ENCODE measurements at regions not wholly inside any gene's neighbourhood (a gene's known extent, or its start where the extent isn't known, plus 50 kb on each side); places are given as distances from the start of the nearest gene placed in this dataset.
A peak's percentile ranks its signal among the peaks of the same experiment; 100 is the strongest.
"Not testable (repeated sequence)": the region's sequence is repeated elsewhere in the genome, so short reads cannot be mapped to it uniquely, and the experiment has no call there.

DNA sequence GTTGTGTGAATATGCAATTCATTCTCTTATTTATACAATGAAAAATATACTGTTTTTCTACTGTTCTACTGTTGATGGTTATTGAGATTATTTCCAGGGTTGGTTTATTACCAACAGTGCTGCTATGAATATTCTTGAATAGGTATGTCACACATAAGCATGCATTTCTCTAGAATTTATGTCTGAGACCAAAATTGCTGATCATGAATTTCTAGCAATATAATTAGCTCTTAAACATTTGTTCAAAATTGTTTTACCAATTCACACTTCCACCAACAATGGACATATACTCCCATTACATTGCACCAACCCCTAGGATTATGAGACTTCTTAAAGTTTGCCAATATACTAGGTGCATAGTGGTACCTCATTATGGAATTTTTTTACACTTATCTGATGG lies 164.1 kb upstream of the KCNQ5 start:
- no peaks in the 10 kb centered on the region for H3K4me1 ChIP-seq (ENCODE audit: control insufficient read depth, insufficient read depth, low read length)
- no peak for DNase-seq (ENCODE audit: low read depth)
- H3K9ac ChIP-seq (ENCODE audit: low read length), result no peak overlapping the region
- no peak overlapping the region for H3K4me3 ChIP-seq (ENCODE audit: low read length)
- no peaks in the 10 kb centered on the region for H3K36me3 ChIP-seq (ENCODE audit: control insufficient read depth, insufficient read depth, low read length, severe bottlenecking)
- no peaks in the 10 kb centered on the region for H3K9me3 ChIP-seq (ENCODE audit: control insufficient read depth, low read length)
- peaks cover 5% of the 10 kb centered on the region for H3K27me3 ChIP-seq (replicated peaks; ENCODE audit: control insufficient read depth, insufficient read depth, low read length)

DNA sequence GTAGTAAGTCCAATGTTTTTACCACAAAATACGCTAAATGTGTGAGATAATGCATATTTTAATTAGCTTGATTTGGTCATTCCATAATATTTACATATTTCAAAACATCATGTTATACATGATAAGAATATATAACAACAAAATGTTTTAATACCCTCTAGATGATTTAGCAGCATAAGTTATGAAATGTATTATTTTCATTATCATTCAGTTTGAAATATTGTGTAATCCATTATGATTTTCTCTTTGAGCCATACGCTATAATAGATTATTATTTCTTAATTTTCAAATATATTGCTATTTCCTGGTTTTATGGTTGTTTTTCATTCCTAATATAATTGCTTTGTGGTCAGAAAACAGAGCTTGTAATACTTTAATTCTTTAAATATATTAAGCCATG lies 163.3 kb upstream of the KCNQ5 start:
- H3K4me1 ChIP-seq (ENCODE audit: control insufficient read depth, insufficient read depth, low read length), result no peaks in the 10 kb centered on the region
- H3K9me3 ChIP-seq (ENCODE audit: control insufficient read depth, low read length), result no peaks in the 10 kb centered on the region
- no peak for DNase-seq (ENCODE audit: low read depth)
- no peak overlapping the region for H3K4me3 ChIP-seq (ENCODE audit: low read length)
- no peak overlapping the region for H3K9ac ChIP-seq (ENCODE audit: low read length)
- H3K27me3 ChIP-seq (replicated peaks; ENCODE audit: control insufficient read depth, insufficient read depth, low read length), result peaks cover 5% of the 10 kb centered on the region
- no peaks in the 10 kb centered on the region for H3K36me3 ChIP-seq (ENCODE audit: control insufficient read depth, insufficient read depth, low read length, severe bottlenecking)

DNA sequence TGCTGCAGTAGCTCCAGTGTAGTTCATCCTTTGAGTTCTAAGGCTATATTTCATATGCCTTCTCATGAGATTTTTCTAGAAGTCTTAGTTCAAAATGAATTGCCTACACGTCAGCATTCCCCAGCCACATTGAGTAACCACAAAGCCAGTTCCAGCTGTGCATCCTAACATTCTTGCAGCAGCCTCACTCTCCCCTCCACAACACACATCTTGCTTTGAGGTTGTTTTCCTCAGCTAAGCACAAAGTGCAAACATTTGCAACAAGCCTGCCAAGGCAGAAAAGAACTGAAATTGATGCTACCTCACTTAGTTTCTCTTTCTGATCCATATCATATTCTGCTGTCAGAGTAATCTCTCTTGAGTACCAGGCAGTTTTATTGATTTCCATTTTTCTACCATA lies 160.7 kb upstream of the KCNQ5 start:
- Histone ChIP-seq H3K36me3 (ENCODE audit: control insufficient read depth, insufficient read depth, low read length, severe bottlenecking) (no peaks in the 10 kb centered on the region), H3K27me3 (replicated peaks; ENCODE audit: control insufficient read depth, insufficient read depth, low read length) (peaks cover 5% of the 10 kb centered on the region), H3K9ac (ENCODE audit: low read length) (no peak overlapping the region), H3K4me3 (ENCODE audit: low read length) (no peak overlapping the region), H3K4me1 (ENCODE audit: control insufficient read depth, insufficient read depth, low read length) (peaks cover 2% of the 10 kb centered on the region), H3K9me3 (ENCODE audit: control insufficient read depth, low read length) (no peaks in the 10 kb centered on the region)
- DNase-seq (ENCODE audit: low read depth), result peak; percentile 53

DNA sequence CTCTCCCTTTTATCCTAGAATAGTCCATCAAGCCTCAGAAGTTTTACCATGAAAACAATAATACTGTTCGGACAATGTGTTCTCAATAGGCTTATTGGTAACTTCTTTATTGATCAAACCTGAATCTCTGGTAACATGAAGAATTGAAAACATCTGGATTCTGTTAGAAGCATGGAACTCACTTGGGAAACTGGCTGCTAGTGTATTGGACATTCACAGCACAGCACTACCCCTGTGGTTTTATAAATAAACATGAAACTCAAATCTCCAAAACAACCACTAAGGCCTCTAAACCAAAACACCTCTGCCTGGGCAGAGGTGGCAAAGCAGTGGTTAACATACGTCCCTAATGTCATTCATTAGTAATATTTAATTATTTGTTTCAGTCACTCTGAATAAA lies 157.6 kb upstream of the KCNQ5 start:
- Histone ChIP-seq H3K9me3 (ENCODE audit: control insufficient read depth, low read length) (no peaks in the 10 kb centered on the region), H3K27me3 (replicated peaks; ENCODE audit: control insufficient read depth, insufficient read depth, low read length) (peaks cover 5% of the 10 kb centered on the region), H3K9ac (ENCODE audit: low read length) (no peak overlapping the region), H3K4me1 (ENCODE audit: control insufficient read depth, insufficient read depth, low read length) (peaks cover 2% of the 10 kb centered on the region), H3K4me3 (ENCODE audit: low read length) (no peak overlapping the region), H3K36me3 (ENCODE audit: control insufficient read depth, insufficient read depth, low read length, severe bottlenecking) (no peaks in the 10 kb centered on the region)
- DNase-seq (ENCODE audit: low read depth), result peak; percentile 66

DNA sequence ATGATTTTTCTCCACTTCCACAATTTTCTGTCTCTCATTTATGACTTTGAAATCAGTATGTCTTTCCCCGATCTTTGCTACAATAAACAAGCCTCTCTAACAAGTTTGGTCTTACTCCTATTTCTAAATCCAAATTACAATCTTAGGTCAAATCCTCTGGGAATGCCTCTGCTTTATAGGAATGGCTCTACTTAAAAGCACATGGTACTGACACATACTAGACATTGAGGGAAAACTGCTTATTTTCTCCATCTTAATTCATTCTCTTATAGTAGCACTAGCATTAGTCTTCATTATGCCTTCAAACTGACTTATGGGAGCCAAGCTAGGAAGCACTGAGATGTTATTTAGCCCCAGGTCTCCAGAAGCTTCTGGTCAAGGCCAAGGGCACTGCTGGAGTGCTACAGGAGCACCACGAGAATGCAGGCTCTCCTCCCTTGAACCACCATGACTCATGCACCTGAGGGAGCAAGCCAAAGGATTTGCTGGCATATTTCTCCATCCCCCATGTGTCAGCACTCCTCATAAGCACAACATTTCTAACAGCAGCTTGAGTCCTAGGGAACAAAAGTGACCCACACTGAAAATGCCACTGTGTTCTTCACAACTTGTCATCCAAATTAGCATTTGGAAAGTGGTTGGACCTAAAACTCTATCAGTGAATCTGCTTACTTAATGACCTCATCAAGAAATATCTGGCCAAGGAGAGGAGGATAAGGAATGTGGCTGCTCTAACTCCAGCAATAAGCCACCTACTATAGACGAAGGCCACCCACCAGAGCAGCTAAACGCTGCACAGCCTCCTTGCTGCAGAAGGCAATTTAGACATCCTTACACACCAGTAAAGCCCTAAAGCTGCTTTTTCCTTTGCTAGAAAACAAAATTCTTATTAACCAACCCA lies 156.8 kb upstream of the KCNQ5 start:
- Histone ChIP-seq H3K9ac (ENCODE audit: low read length) (no peak overlapping the region), H3K27me3 (replicated peaks; ENCODE audit: control insufficient read depth, insufficient read depth, low read length) (no peaks in the 10 kb centered on the region), H3K4me1 (ENCODE audit: control insufficient read depth, insufficient read depth, low read length) (peaks cover 2% of the 10 kb centered on the region), H3K4me3 (ENCODE audit: low read length) (no peak overlapping the region), H3K36me3 (ENCODE audit: control insufficient read depth, insufficient read depth, low read length, severe bottlenecking) (no peaks in the 10 kb centered on the region), H3K9me3 (ENCODE audit: control insufficient read depth, low read length) (no peaks in the 10 kb centered on the region)
- DNase-seq (ENCODE audit: low read depth), result peak; percentile 71

DNA sequence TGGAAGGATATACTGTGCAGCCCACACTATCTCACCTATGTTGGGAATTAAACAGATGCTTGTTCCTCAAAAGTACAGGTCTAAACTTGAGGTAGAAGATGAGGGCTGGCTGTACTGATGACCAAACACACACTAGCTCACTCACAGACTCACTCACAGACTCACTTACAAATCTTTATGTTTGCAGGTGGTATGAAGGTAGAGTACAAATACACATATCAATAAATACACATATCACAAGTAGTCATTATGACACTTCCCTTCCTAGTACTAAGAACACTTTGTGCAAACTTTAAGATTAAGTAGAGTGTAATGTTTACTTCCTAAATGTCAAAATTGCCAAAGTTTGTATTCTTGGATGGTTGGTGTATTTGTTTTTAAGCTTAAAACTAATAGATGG lies 155.4 kb upstream of the KCNQ5 start:
- H3K27me3 ChIP-seq (replicated peaks; ENCODE audit: control insufficient read depth, insufficient read depth, low read length), result no peaks in the 10 kb centered on the region
- no peak for DNase-seq (ENCODE audit: low read depth)
- H3K9ac ChIP-seq (ENCODE audit: low read length), result no peak overlapping the region
- H3K4me1 ChIP-seq (ENCODE audit: control insufficient read depth, insufficient read depth, low read length), result peaks cover 2% of the 10 kb centered on the region
- H3K4me3 ChIP-seq (ENCODE audit: low read length), result no peak overlapping the region
- no peaks in the 10 kb centered on the region for H3K9me3 ChIP-seq (ENCODE audit: control insufficient read depth, low read length)
- no peaks in the 10 kb centered on the region for H3K36me3 ChIP-seq (ENCODE audit: control insufficient read depth, insufficient read depth, low read length, severe bottlenecking)

DNA sequence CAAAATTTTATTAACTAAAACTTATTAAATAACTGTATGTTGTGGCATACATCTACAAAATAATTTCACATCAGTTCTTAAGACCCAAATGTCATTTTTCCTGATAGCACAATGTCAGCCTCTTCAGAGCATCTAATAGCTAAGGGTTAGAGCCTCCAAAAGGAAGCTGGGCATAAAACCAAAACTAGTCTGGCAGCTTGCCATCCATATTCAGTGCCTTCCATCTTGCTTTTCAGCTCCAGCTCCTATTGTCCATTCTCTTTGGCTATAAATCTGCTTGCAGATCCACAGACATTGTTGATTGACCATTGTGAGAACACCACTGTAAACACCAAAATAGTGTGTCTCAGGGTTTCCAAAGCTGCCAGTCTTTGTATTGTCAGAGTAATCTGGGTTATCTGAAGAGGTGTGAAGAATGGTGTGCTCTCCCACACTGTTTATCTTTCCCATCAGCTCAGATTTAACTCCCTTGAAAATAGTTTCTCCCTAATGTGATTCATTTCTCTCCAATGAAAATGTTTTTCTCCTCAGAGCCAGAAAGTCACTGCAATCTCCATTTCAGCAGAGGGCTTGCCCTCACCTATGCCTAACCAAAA lies 154.8 kb upstream of the KCNQ5 start:
- Histone ChIP-seq H3K4me3 (ENCODE audit: low read length) (no peak overlapping the region), H3K4me1 (ENCODE audit: control insufficient read depth, insufficient read depth, low read length) (peaks cover 2% of the 10 kb centered on the region)
- no peak for DNase-seq (ENCODE audit: low read depth)

DNA sequence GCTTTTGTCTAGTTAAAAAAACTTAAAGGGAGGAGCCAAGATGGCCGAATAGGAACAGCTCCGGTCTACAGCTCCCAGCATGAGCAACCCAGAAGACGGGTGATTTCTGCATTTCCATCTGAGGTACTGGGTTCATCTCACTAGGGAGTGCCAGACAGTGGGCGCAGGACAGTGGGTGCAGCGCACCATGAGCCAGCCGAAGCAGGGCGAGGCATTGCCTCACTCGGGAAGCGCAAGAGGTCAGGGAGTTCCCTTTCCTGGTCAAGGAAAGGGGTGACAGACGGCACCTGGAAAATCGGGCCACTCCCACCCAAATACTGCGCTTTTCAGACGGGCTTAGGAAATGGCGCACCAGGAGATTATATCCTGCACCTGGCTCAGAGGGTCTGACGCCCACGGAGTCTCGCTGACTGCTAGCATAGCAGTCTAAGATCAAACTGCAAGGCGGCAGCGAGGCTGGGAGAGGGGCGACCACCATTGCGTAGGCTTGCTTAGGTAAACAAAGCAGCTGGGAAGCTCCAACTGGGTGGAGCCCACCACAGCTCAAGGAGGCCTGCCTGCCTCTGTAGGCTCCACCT lies 152.4 kb upstream of the KCNQ5 start:
- not testable (repeated sequence) for H3K9ac ChIP-seq (ENCODE audit: low read length); DNase-seq (ENCODE audit: low read depth); H3K4me1 ChIP-seq (ENCODE audit: control insufficient read depth, insufficient read depth, low read length); H3K27me3 ChIP-seq (replicated peaks; ENCODE audit: control insufficient read depth, insufficient read depth, low read length); H3K9me3 ChIP-seq (ENCODE audit: control insufficient read depth, low read length); H3K4me3 ChIP-seq (ENCODE audit: low read length); H3K36me3 ChIP-seq (ENCODE audit: control insufficient read depth, insufficient read depth, low read length, severe bottlenecking)

More for the DNA sequence above, 154.8 kb upstream of the KCNQ5 start:
- Histone ChIP-seq H3K27me3 (replicated peaks; ENCODE audit: control insufficient read depth, insufficient read depth, low read length) (no peaks in the 10 kb centered on the region), H3K9ac (ENCODE audit: low read length) (no peak overlapping the region), H3K9me3 (ENCODE audit: control insufficient read depth, low read length) (no peaks in the 10 kb centered on the region), H3K36me3 (ENCODE audit: control insufficient read depth, insufficient read depth, low read length, severe bottlenecking) (no peaks in the 10 kb centered on the region)

DNA sequence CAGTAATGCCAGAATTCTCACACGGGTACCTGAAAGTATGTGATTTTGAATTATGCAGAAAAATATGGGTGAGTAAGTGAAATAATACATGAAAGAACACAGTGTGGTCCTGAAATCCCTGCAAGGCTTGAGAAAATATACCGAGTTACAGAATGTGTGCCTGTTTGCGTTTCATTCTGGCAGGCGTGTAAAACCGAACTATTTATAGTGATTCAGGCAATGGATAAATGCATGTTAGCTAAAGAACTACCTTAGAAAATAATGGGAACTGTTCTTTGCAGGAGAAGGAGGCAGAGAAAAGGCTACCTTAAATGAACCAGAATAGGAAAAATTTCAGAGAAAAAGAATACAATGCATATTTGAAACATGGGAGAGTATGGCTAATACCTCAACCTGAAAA lies 145.8 kb upstream of the KCNQ5 start:
- no peaks in the 10 kb centered on the region for H3K9me3 ChIP-seq (ENCODE audit: control insufficient read depth, low read length)
- peaks cover 3% of the 10 kb centered on the region for H3K27me3 ChIP-seq (replicated peaks; ENCODE audit: control insufficient read depth, insufficient read depth, low read length)
- H3K4me1 ChIP-seq (ENCODE audit: control insufficient read depth, insufficient read depth, low read length), result no peaks in the 10 kb centered on the region
- H3K9ac ChIP-seq (ENCODE audit: low read length), result no peak overlapping the region
- DNase-seq (ENCODE audit: low read depth), result no peak
- H3K36me3 ChIP-seq (ENCODE audit: control insufficient read depth, insufficient read depth, low read length, severe bottlenecking), result no peaks in the 10 kb centered on the region
- no peak overlapping the region for H3K4me3 ChIP-seq (ENCODE audit: low read length)

DNA sequence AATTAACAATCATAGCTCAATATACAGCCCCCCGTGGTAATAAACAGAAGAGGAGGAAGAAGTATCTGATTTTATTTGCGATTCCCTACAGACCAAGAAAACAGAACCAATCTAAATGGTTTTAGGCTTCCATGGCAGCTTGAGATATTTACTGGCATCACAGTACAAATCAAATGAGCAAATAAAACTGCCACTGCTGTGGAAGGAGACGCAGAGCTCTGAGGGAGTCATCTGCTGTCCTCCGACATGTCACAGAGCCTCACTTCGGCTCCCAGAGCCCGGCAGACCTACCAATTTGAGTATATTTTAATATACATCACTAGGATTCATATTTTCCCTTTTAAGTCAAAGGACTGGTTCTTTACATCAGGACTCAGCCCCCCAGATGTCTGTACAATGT lies 145.2 kb upstream of the KCNQ5 start:
- H3K4me3 ChIP-seq (ENCODE audit: low read length), result no peak overlapping the region
- H3K4me1 ChIP-seq (ENCODE audit: control insufficient read depth, insufficient read depth, low read length), result no peaks in the 10 kb centered on the region
- DNase-seq (ENCODE audit: low read depth), result no peak
- H3K36me3 ChIP-seq (ENCODE audit: control insufficient read depth, insufficient read depth, low read length, severe bottlenecking), result no peaks in the 10 kb centered on the region
- peaks cover 3% of the 10 kb centered on the region for H3K27me3 ChIP-seq (replicated peaks; ENCODE audit: control insufficient read depth, insufficient read depth, low read length)
- no peaks in the 10 kb centered on the region for H3K9me3 ChIP-seq (ENCODE audit: control insufficient read depth, low read length)
- H3K9ac ChIP-seq (ENCODE audit: low read length), result no peak overlapping the region

DNA sequence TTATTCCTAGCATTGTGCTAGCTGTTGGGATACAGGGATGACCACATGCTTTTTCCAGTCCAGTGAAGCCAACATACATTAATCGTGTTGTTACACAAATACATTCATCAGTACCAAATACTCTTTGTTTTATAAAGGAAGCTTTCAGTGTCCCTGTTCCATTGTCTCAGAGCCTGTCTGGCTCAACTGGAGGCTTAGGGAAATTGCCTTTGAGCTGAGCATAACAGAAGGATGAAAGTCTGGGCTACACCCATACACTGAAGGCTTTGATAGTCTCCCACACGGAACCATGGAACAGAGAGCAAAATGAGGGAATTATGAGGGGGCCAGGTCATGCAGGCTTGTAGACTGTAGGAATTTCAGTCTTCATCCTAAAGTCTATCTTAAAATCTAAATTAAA lies 126.4 kb upstream of the KCNQ5 start:
- Histone ChIP-seq H3K9ac (ENCODE audit: low read length) (no peak overlapping the region), H3K9me3 (ENCODE audit: control insufficient read depth, low read length) (no peaks in the 10 kb centered on the region), H3K4me1 (ENCODE audit: control insufficient read depth, insufficient read depth, low read length) (no peaks in the 10 kb centered on the region), H3K4me3 (ENCODE audit: low read length) (no peak overlapping the region), H3K27me3 (replicated peaks; ENCODE audit: control insufficient read depth, insufficient read depth, low read length) (no peaks in the 10 kb centered on the region), H3K36me3 (ENCODE audit: control insufficient read depth, insufficient read depth, low read length, severe bottlenecking) (no peaks in the 10 kb centered on the region)
- no peak for DNase-seq (ENCODE audit: low read depth)
